SK-MEL-5 (cell line): ENCODE measurements at regions not wholly inside any gene's neighbourhood (a gene's known extent, or its start where the extent isn't known, plus 50 kb on each side); places are given as distances from the start of the nearest gene placed in this dataset.

Source experiments
- DNase-seq: peaks from one replicate; pipeline ENCODE4 v3.0.0-alpha.2; 2016; ENCODE audit warnings: low read depth, low spot score
- in situ Hi-C: cut with HindIII; loops from 2 replicates; pipeline ENCODE4 v1.10.0; 2016; ENCODE audit warnings: low sequenced_read_pairs, high pct_unique_total_duplicates, low pct_unique_long_range_greater_than_20kb

GRCh38 chr18:51430538-51430937 lies 233.1 kb upstream of the MEX3C start:
- in situ Hi-C loops: no loop called here

GRCh38 chr18:51433296-51433695 lies 235.8 kb upstream of the MEX3C start:
- in situ Hi-C loops: no loop called here
- no peak for DNase-seq

More at GRCh38 chr18:51430538-51430937, 233.1 kb upstream of the MEX3C start:
- no peak for DNase-seq

- in situ Hi-C loops: no loop called here
- DNase-seq: no peak
Measured at GRCh38 chr18:51433881-51434280, 236.4 kb upstream of the MEX3C start.

GRCh38 chr18:51437280-51438271 lies 240.1 kb upstream of the MEX3C start:
- in situ Hi-C loops: no loop called here

GRCh38 chr18:51438797-51439350 lies 241.4 kb upstream of the MEX3C start:
- DNase-seq: no peak
- in situ Hi-C loops: no loop called here

More at GRCh38 chr18:51437280-51438271, 240.1 kb upstream of the MEX3C start:
- DNase-seq: no peak

- no peak for DNase-seq
- in situ Hi-C loops: no loop called here
Measured at GRCh38 chr18:51442012-51442411, 244.5 kb upstream of the MEX3C start.

- in situ Hi-C loops: no loop called here
- DNase-seq: no peak
Measured at GRCh38 chr18:51446571-51447210, 249.2 kb upstream of the MEX3C start.

- in situ Hi-C loops: no loop called here
- no peak for DNase-seq
Measured at GRCh38 chr18:51447351-51448342, 250.2 kb upstream of the MEX3C start.

- DNase-seq: no peak
- in situ Hi-C loops: no loop called here
Measured at GRCh38 chr18:51448949-51449348, 251.5 kb upstream of the MEX3C start.

GRCh38 chr18:51453594-51453993 lies 256.1 kb upstream of the MEX3C start:
- in situ Hi-C loops: no loop called here
- DNase-seq: no peak

- no peak for DNase-seq
- in situ Hi-C loops: no loop called here
Measured at GRCh38 chr18:51458861-51459260, 261.4 kb upstream of the MEX3C start.

- in situ Hi-C loops: no loop called here
- no peak for DNase-seq
Measured at GRCh38 chr18:51461956-51462355, 264.5 kb upstream of the MEX3C start.

GRCh38 chr18:51463483-51464136 lies 266.1 kb upstream of the MEX3C start:
- in situ Hi-C loops: no loop called here
- DNase-seq: no peak

GRCh38 chr18:51478908-51479307 lies 281.4 kb upstream of the MEX3C start:
- in situ Hi-C loops: no loop called here
- no peak for DNase-seq

- in situ Hi-C loops: no loop called here
- no peak for DNase-seq
Measured at GRCh38 chr18:51479736-51480135, 282.3 kb upstream of the MEX3C start.

GRCh38 chr18:51480407-51481261 lies 283.2 kb upstream of the MEX3C start:
- in situ Hi-C loops: no loop called here

More at GRCh38 chr18:51480407-51481261, 283.2 kb upstream of the MEX3C start:
- no peak for DNase-seq
